DMS79 (cell line): ENCODE measurements at regions not wholly inside any gene's neighbourhood (a gene's known extent, or its start where the extent isn't known, plus 50 kb on each side); places are given as distances from the start of the nearest gene placed in this dataset.

ENCODE experiments used
- DNase-seq: peaks from one replicate; lab custom pipeline; 2025; lab: John Stamatoyannopoulos, UW

DNA sequence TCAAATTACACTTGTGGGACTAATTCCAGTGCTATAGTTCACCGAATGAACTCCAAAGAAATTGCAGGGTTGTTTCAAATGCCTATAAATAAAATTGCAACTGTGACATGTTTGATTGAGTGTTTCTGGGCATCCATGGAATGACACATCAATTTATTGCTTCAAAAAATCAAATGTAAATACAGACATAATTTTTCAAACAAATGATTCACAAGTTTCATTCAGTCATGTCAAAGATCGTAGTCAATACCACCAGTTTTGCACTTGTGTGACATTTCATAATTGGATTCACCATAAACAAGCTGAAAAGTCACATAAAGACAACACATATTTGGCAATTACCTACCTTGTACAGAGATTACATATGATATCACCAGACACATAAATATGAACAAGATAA lies 350.8 kb downstream of the CDH2 start:
- no peak for DNase-seq

DNA sequence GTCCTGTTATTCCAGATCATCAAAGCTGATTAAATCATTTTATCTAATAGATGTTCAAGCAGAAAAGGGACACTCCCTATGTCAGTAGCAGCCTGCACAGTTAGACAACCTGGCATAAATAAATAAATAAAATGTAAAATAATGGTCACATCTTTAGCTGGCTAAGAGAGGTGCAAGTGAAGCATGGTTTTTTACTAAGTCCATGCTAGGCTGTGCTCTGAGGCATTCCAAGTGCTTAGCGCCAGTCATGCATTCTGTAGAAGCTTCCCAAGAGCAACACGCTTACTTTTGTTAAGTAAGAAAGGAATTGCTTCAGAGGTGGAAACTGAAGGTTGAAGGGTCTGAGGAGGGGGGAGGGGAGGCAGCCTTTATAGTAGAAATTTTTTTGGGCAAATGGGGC lies 351.2 kb downstream of the CDH2 start:
- DNase-seq = no peak

DNA sequence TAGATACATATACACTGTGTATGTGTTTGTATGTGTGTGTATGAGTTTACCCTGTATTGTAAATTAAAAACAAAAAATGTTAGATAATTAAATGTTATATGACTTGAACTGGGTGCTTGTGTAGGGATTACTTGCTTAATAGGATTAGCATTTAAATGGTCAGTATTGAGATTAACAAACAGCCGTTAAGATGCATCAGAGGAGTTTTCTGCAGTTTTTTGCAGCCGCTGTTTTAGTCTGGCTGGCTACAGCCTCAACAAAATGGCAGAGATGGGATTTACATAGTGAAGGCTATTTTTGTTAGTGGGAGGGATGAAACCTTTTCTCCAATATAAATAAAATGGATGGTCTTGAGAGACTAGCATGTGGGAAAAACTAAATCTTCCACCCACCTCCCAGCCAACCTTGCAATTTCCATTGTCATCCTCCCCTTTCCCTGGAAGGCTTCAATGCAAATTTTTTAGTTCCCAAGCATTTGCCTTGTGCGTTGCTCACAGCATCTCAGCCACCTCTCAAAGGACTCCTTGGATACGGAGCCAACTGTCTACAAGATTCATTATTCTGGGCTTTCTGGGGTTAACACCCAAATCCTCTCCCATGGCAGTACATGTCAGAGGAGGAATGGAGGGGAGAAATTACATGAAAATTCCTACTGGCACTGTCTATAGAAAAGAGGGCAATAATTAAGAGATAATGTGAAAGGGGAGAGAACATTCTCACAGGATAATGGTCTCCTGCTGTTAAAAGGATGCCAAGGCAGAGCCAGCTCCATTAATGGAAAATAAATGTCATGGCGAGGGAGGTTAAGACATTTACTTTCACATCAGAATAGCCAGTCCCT lies 351.9 kb downstream of the CDH2 start:
- DNase-seq = no peak

DNA sequence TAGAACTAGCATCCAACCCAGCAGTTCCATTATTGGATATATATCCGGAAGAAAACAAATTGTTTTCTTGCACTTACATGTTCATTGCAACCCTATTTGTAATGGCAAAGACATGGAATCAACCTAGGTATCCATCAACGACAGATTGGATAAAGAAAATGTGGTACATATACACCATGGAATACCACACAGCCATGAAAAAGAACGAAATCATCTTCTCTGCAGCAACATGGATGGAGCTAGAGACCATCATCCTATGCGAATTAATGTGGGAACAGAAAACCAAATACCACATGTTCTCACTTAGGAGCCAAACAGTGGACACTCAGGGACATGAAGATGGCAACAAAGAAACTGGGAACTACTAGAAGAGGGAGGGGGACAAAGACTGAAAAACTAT lies 352.7 kb downstream of the CDH2 start:
- DNase-seq = no peak

GRCh38 chr18:27823053-27823452 lies 353.9 kb downstream of the CDH2 start:
- no peak for DNase-seq

- no peak for DNase-seq
Observed at GRCh38 chr18:27808683-27809082, 368.2 kb downstream of the CDH2 start.

- no peak for DNase-seq
Observed at GRCh38 chr18:27803957-27804356, 373.0 kb downstream of the CDH2 start.

DNA sequence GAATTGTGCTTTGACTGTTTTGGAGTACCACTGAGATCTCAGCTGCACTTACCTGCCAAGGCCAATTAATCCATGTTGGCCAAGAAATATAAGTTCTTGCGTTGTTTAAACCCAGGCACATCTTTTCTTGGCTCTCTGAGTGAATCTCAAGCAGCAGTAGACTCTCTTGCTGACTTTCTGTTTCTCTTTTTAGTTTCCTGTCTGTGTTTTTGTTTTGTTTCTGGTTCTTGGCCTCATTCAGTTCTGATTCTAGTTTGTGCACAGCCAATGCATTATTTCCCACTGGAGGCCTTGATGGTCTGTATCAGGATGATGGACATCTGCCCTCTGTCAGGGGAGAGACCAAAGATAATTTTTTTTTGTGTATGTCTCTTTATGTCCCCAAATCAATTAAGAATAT lies 379.4 kb downstream of the CDH2 start:
- no peak for DNase-seq

DNA sequence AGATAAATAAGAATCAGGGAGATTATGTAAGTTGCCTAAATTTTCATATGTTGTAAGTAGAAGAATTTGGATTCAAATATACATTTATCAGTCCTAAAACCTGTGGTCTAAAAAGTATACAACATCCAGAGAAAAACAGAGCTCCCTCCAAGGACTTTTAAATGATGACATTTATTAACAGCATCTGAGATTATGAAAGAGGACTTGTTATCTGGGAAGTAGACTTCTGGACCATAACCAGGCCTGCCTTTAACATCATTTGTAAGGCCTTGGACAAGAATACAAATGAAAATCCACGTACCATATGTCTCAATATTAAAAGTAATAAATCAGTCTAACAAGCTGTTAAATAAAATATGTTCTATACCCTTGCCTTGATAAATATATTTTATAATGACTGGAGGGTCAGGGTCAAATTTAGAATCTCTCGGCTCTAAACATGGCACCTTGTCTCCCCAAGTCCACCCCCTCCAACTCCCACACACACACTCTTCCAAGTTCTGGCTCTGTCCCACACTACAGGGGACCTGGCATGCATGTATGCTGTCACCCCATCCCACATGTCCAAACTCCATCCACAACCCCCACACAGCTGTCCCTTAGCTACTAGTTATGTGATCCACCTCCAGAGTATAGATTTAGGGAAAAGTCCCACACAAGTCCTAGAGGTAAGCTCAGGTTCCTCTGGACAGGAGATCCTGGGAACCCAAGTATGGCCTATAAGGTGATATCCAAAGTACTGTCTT lies 382.6 kb downstream of the CDH2 start:
- no peak for DNase-seq

DNA sequence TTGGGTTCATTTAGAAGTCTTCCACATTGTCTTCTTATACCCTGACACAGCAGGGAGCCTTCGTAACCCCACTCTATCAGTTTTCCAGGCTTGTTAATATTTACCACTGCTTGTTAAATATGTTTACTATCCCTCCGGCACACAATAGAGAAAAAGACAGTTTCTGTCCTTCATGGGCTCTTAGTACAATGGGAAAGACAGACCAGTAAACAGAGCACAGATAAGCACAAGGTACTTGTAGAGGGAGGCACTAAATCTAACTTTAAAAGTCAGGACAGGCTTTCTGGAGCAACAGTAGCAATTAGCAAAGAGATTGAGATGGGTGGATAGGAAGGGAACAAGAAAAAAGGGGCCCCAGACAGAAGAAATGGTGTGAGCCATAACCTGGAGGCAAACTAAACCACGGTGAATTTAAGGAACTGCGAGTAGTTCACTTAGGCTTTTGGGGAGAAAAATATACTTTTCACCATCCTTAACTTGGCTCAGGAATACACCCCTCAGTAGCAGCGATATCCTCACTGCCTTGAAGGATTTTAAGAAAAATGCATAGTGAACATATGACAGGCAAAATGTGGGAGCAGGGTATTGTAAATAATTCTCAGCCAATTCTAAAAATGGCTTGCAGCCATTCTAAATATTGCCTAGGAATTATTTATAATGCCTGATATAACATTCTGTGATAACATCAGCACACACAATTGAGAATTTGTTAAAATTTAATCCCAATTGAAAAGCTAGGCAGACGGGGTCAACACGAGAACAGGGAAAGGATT lies 383.7 kb downstream of the CDH2 start:
- DNase-seq = no peak

- DNase-seq = no peak
Observed at GRCh38 chr18:27789406-27789805, 387.5 kb downstream of the CDH2 start.

DNA sequence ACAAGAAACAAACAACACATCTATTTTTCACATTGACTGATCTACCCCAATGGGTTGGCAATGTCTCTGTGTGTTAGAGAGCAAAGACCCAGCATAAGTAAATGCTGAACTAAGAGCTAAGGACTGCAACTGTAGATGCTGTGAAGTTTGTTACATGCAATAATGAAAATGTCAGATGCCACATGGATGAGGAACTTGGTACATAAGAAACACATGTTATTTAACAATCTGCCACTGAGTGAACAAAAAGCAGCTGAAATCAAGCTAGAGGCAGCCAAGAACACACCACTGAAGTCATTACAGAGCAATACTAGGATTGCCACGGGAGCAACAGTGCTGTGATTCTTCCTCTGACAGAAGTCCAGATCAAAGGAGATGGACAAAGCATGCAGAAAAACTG lies 389.4 kb downstream of the CDH2 start:
- DNase-seq = no peak

DNA sequence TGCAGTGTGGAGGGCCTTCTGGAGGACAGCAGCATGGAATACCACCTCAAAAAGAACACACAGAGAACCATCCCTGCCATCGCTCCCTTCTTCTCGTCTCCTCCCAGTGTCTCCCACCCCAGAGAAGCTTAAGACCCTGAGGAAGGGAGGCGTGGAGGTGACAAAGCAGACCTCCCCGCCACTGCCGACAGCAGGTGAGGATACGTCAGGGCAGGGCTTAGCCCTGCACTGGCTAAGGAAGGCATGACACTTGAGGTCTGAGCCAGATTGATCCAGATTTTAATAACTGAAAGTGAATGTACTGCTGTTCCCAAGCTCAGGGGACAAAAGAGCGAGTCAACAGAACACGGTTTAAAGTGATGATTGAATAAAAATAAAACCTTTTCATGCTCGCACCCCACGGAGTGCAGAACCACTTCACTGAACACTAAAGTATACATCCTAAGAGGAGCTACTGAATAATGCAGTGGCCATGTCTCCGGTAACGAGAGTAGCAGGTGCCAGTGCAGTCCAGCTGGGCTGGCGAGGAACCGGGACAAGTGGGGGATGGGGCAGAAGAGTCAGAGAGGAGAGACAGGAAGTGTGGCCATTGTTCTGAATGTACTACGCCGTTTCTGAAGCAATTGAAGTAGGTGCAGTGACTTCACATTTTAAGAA lies 391.0 kb downstream of the CDH2 start:
- DNase-seq = peak; percentile 96

GRCh38 chr18:27780061-27780745 lies 396.7 kb downstream of the CDH2 start:
- no peak for DNase-seq

GRCh38 chr18:27778925-27779324 lies 398.0 kb downstream of the CDH2 start:
- no peak for DNase-seq

GRCh38 chr18:27778441-27778840 lies 398.5 kb downstream of the CDH2 start:
- no peak for DNase-seq

DNA sequence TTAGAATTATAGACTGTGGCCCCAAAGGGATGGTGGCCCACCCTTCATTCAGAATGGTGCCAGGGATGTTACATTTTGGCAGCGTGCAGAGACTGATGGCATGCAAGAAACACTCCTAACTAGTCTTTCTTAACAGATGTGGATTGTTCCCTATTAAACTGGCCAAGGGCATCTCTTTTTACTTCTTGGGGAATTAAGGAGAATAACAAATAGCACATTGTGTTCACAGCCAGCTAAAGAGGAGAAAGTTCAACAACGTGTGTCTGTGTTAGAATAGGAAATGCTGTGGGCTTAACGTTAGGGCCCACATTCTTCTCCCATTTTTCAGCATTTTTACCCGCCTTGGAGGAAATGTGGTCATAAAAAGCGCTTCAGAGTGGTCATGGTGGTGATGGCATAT lies 404.8 kb downstream of the CDH2 start:
- DNase-seq = no peak

DNA sequence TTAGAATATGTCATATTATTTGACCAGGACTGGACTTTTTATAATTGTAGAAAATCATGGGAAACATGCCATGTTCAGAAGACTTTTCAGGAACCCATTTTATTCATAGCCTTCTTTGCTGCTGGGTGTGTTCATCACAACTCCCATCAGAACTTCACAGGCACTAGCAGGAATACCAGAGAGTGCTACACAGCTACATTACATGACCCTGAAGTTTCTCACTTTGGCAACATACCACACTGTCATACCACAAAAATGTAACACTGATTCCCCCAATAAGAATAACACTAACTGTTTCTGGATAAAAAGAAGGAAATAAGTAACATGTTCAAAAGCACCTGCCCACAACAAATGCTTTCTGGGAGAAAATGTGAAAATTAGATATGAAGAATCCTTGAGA lies 405.4 kb downstream of the CDH2 start:
- DNase-seq = no peak

GRCh38 chr18:27769152-27769551 lies 407.8 kb downstream of the CDH2 start:
- DNase-seq = no peak

DNA sequence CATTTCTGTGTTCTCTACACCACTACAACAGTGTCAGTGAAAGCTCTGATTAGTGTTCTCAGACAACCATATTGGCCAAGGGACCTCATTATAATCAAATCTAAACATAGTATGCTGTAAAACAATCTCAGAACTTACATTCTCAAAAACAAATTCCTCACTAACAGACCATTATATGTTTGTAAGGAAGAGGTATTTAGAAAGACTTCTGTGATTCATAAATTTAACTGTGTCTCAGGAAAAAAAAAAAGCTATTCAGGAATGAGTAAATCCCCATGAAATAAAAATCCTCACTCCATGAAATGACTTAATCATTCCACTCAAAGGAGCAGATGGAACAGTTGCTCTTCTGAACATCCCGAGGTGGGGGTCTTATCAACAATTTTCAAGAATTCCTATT lies 413.0 kb downstream of the CDH2 start:
- no peak for DNase-seq

DNA sequence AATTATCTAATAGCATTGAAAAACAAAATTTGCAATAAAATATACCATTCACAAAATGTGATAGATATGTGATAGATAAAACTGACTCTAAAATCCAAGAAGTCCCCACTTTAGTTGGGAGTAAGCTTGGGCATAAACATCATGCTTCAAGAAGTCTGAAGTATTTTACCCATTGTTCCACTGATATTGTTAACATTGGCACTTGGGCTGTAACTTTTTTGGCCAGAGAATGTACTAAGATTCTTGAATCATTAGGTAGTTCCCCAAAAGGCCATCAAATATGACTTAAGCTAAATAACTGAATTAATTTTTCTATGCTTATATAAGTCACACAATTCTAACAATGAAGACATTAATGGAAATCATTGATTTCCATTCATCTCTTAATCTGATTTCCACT lies 413.6 kb downstream of the CDH2 start:
- no peak for DNase-seq

- no peak for DNase-seq
Observed at GRCh38 chr18:27762054-27762453, 414.9 kb downstream of the CDH2 start.
